GM19455 (cell line): ENCODE measurements at regions not wholly inside any gene's neighbourhood (a gene's known extent, or its start where the extent isn't known, plus 50 kb on each side); places are given as distances from the start of the nearest gene placed in this dataset.

Experiments used
- ATAC-seq: cut with Tn5 transposase; IDR thresholded peaks from one replicate; pipeline ENCODE4 v1.9.1; 2021; ENCODE audit not compliant: unreplicated experiment

DNA sequence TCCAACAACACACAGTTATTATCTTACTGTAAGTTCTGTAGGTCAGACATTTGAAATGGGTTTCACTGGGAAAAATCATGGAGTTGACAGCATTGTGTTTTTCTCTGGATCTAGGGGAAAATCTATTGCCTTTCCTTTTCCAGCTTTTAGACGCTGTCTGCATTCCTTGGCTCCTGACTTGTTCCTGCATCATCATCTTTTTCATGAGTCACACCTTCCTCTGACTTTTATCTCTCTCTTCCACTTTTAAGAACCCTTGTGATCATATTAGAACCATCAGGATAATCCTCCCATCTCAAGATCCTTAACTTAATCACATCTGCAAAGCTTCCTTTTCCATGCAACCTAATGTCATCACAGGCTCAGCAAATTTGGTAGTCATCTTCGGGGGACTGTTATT lies 1454.8 kb downstream of the RPA4 start:
- ATAC-seq, result no peak

DNA sequence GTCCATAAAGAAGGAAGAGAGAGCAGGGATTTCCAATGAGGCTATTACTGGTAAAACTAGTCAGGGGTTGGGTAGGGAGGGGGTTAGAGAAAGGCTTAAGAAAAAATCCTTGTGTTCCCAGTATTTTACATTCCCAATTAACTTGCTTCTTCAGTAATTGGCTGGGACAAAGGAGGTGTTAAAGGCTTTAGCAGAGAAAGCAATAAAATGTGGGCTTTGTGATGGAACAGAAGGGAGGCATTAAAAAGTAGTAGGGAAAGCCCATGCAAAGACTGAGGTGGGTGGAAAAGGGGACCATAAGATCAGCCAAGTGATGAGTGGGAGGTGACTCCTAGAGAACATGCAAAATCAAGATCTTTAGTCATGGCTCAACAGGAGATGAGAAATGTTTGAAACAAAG lies 1467.2 kb downstream of the RPA4 start:
- ATAC-seq, result no peak

DNA sequence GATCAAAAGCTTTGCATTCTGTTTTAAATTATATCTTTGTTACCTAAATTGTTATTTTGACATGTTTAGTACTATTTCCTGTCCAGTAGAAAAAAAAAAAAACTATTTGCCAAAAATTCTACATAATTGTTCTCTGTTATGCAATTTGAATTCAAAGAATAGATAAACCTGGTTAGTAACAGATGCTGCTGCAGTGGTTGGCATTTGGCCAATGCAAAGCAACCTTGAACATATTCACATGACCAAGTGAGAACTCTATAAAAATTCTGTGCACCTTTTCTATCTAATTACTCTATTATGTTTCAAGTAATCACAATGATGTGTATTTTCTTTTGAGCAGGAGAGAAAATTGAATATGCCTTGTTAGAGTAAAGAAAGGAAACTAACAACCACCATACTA lies 1473.4 kb downstream of the RPA4 start:
- no peak for ATAC-seq

DNA sequence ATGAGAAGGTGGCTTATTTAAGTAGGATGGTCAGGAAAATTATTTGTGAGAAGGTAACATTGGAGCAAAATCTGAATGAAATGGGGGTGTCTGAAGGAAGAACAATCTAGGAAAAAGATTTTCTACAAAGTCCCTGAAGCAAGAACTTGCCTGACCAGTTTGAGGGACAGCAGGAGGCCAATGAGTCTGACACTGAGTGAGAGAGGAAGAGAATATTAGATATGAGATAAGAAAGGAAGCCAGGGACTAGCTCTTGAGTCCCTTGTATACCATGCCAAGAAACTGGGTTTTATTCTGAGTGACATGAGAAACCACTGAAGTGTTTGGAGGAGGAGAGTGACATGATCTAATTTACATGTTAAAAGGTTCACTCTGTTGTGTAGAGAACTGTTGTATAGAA lies 1478.9 kb downstream of the RPA4 start:
- ATAC-seq, result no peak

DNA sequence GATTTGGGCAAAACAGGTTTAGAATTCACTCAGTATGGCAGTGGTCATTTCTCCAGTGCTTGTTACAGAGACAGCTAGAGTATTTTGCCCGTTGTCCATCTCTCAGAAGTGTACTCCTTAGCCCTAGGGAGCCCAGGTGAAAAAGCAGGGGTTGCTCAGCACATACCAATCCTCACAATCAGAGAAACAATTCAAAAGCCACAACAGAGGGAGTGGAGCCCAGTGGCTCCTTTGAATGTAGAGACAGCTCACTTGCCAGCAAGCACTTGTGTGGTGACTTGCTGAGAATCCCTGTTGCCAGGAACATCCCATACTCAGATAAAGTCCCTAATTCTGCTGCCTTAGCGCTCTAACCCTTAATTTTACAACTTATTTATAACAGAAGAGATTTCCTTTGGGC lies 1488.3 kb downstream of the RPA4 start:
- ATAC-seq, result no peak

DNA sequence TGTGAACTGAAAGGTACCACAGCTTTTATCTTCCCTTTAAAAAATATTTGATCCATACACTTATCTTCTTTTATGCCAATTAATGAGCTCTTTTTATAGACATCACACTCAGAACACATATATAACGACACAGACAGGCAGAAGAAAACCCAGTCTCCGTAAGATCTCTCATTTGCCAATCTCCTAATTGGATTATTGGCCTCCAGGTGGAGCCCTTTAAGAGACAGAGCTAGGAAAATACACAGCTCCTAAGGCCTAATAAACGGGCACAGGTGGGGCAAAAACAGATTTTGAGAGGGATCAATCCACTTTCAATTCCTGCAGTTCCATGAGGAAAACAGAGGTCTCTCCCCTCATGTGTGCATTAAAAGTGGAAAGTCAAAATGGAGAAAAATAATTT lies 1495.4 kb downstream of the RPA4 start:
- ATAC-seq, result no peak

DNA sequence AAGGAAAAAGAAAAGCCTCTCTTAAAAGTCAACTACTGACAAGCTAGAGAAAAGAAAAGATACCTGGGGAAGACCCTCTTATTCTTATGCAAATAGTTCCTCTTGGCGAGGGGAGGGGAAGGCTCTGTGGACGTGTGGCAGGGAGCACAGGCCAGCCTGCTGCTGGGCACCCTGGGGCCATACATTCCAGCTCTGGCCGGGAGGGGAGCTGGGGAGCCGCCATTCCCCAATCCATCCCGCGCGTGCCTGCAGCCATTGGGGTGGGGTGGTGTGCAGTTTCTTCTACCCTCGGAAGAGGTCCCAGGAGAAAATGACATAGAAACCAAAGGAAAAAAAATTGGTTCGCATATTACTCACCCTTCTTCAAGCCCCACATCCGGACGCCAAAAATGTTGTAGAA lies 1496.4 kb downstream of the RPA4 start:
- ATAC-seq, result no peak

DNA sequence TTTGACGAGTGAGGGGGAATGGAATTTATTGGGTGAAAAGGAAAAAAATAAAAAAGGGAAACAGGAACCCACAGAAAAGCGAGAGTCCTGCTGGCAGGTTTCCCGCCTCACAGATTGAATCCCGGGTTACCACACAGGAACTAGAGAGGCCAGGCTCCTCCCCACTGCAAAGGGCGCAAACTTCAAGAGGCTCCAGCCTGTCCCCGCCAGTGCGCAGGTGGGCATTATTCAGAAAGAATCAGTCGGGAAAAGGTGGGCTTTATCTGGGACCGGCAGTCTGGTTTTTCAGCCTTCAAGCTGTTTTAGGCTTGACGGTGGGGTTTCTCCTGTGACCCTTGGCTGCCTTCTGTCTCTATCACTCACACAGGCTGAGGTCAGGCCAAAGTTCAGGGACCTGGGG lies 1496.8 kb downstream of the RPA4 start:
- ATAC-seq, result no peak

DNA sequence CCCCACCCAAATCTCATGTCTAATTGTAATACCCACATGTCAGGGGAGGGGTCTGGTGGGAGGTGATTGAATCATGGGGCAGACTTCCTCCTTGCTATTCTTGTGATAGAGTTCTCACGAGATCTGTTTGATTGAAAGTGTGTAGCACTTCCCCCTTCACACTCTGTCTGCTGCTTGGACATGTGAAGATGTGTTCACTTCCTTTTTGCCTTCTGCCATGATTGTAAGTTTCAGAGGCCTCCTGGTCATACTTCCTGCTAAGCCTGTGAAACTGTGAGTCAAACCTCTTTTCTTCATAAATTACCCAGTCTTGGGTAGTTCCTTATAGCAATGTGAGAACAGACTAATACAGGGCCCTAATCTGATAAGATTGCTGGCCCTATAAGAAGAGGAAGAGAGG lies 1514.8 kb downstream of the RPA4 start:
- no peak for ATAC-seq

DNA sequence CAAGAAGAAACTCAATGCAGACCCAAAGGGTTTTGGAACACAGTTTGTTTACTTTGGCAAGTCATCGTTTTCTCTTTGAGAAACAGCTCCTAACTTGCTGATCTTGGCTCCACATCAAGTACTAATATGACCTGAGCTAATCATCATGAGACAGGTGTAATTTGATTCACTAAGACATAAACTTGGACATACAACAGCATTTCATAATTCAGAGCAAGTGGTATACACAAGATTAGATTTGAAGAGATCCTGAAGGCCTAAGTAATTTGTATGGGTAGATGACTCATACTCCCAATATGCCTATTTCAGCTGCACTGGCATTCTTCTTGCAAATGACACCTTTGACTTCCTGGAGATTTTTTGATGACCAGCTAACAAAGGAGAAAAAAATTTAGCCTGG lies 1521.7 kb downstream of the RPA4 start:
- no peak for ATAC-seq

DNA sequence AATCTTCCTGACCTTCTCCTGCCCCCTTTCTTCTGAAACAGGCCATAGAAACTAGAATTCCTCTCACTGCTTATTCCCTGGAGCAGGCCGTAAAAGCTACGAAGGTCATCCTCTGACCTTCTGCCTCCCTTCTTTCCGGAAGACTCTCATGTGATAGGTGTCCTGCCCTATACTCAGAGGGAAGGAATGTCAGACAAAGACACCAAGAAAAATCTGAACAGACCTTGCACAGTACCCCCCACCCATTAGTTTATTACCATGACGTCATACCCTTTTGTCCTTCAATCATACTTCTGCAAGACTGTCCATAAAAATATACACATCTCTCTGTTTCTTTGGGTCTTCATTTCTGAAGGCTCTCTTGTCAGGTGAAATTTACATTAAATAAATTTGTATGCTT lies 1523.9 kb downstream of the RPA4 start:
- ATAC-seq, result no peak

DNA sequence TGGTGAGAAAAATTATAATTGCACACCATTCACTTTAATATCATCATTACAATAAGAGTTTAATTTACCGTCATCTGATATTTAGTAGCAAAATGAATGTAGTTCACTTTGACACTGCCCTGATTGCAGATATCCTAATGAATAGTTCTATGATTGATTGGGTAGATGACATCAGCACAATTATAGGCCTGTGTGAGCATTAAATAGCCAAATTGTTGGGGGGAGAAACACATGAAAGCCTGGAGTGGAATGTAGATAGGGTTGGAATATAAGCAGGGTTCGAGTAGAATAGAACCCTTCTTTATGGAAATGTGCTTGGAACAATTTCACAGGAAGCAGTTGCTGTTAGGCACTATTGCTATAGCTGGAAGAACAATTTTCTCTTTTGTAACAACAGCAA lies 1526.2 kb downstream of the RPA4 start:
- ATAC-seq, result no peak

DNA sequence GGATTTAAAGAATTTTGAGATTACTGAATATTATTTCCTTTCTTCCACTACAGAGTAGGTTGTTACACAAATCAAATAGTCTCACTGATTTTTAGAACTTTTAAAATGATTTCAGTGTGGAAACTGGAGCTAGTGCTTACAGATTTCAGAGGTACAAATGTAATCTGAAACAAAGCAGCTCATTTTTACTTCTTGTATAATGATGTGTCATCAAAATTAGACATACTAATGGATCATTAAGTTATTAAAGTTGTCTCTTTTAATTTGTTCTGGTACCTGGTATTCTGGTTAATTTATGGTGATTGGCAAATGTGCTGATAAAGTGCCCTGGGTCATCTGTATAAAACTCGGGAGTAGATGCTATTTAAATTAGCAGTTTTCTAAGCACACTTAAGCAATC lies 1528.3 kb downstream of the RPA4 start:
- no peak for ATAC-seq

DNA sequence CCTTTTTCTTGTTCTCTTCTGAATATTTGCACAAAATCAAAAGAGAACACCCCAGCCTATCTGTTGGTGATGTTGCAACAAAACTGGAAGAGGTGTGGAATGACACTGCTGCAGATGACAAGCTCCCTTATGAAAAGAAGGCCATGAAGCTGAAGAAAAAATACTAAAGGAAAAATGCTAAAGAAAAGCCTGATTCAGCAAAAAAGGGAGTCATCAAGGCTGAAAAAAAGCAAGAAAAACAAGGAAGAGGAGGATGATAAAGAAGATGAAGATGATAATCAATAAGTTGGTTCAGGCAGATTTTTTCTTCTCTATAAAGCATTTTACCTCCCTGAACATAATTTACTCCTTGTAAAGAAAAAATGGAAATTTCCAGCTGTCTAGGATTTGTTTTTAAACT lies 1538.8 kb downstream of the RPA4 start:
- no peak for ATAC-seq

DNA sequence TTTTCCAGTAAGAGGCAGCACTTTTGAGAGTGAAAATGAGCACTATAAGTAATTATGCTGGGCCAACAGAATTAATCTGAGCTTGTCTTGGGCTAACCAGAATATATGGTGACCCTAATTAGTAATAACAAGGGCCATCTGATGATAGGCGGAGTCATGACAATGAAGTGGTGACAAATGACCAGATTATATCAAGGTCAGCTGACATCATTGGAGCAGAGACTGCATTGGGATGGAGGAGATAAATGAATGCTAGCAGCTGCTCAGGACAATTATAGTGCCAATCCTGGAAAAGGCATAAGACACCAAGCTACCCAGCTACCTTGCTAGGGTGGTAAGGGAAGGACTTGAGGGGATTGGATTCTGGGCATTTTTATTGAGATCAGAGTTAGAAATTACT lies 1548.7 kb downstream of the RPA4 start:
- ATAC-seq, result no peak

DNA sequence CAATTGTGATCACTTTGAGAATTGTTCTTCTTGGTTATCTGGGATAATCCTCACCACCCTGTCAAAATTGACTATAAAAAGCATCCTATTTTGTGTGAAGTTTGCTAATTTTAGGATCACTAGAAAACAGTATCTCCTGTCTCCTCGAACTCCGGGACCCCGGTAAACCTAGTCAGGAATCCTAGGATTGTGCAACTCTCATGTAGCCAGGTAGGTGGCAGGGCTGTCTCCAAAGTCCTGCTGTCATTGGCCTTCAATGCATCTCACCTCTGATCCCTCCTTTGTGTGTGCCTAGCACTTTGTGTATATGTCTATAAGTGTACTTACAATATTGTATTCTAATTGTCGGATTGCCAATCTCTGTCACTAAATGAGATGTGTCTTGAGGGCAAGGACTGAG lies 1564.8 kb downstream of the RPA4 start:
- ATAC-seq, result no peak

DNA sequence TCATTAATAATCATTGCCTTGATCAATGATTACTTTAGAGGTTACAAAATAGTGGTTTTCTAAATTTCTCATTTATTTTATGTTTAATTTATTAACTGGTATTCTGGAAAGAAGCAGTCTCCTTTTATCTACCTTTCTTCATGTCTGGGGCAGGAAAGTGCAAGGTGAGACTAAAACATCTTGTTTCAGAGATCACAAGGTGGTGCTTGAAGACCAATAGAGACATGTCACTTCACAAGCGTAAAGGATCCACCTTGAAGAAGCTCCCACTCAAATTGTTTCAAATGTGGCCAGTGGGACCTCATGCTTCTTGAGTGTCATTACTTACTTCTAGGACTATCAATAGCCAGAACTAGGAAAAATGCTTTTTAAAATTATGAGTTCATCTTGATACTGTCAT lies 1568.7 kb downstream of the RPA4 start:
- no peak for ATAC-seq

DNA sequence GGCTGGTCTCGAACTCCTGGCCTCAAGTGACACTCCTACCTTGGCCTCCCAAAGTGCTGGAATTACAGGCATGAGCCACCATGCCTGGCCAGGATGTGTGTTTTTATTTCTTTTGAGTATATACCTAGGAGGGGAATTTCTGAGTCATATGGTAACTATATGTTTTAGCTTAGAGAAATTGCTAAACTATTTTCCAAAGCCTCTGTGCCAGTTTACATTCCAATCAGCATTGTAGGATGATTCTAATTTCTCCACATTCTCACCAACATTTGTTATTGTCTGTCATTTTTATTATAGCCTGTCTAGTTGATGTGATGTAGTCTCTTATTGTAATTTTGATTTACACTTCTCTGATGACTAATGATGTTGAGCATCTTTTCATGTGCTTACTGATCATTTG lies 1576.0 kb downstream of the RPA4 start:
- ATAC-seq, result no peak

DNA sequence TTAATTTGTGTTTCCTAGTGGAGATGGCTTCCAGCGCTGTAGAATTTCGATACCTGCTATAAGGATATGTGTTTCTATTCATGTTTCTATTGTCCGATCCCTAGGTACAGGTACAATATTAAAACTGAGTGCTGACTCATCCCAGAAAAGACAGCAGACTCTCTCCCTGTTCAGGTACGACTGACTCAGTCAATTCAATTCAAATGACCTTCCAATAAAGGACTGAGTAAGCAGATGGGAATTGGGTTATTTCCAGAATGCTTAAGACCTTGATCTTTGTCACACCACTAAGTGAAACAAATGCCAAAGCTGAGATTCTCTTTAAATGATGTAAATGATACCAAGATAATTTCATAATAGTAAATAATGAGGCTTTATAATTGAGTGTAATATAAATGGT lies 1596.9 kb downstream of the RPA4 start:
- ATAC-seq, result no peak

DNA sequence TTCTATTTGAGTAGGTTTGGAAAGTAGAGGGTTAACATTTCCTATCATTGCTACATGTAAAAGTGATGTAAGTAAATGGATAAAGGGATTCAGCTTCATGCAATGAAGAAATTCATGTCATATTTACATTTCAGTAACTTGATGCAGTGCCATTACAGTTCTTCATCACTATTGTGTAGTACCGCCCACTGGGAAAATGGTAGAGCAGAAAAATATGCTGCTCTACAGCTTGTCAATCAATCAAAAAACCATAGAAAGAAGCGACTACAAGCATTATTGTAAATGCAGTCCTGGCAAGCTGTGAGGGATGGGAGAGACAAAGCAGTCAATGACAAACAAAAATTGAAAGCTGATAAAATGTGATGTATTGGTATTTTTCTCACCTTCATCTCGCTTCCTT lies 1597.9 kb downstream of the RPA4 start:
- no peak for ATAC-seq

DNA sequence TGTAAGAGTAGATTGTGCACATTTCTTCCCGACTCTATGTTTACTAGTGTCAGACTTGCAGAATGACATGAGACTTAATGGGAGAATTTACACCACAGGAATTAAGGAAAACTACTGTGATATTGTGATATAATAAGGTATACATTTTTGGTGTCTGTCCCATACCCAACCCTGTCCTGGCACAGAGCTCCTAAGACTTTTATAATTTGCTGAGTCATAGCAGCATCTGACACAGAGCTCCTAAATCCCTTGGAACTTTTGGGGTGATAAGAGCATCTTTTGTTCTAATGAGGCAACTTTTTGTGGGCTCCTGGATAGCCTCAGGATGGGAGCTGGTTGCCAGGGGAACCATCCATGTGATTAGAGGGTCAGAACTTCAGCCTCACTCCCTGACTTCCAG lies 1607.0 kb downstream of the RPA4 start:
- no peak for ATAC-seq

DNA sequence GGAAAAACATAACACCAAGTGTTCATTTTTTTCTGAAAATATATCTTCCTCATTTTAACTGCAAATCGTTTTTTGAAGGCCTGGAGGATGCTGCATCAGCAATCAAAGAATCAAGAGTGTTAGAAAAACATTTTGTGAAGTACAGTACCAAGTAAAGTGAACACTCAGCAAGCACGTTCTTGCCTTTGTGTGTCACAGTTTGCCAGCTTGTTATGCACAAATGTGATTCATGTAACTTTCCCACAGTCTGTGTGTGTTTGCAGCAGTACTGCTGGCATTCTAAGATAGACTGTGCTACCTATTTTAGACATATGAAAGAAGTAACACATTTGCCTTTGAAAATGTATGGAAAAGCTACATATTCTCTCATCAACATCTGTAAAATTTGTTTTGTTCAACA lies 1617.7 kb downstream of the RPA4 start:
- ATAC-seq, result no peak

DNA sequence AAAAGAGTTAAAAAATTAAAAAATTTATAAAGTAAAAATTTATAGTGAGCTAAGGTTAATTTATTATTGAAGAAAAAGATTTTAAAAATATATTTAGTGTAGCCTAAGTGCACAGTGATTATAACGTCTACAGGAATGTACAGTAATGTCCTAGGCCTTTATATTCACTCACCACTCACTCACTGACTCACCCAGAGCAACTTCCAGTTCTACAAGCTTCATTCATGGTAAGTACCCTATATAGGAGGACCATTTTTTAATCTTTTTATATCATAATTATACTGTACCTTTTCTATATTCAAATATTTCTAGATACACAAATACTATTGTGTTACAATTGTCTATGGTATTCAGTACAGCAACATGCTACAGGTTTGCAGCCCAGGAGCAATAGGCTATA lies 1623.2 kb downstream of the RPA4 start:
- ATAC-seq, result no peak

DNA sequence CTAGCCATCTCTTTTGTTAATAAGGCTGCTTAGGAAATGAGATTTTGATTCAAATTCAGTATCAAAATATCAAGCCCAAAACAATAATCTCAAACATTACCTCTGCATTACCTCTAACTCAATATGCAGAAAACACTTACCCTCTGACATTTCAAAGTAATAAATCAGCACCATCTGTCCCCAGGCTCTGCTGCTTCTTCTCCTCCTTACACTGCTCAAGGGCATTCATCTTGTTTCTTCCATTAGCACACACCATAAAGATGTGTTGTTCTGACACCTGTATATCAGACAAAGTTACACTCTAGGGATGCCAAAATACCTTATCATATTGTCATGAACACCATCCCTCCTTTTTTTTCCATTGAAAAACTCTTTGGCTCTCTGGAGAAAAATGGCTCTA lies 1630.3 kb downstream of the RPA4 start:
- ATAC-seq, result no peak
